ENCODE measurements at regions not wholly inside any gene's neighbourhood (a gene's known extent, or its start where the extent isn't known, plus 50 kb on each side); places are given as distances from the start of the nearest gene placed in this dataset.
"Not testable (repeated sequence)": the region's sequence is repeated elsewhere in the genome, so short reads cannot be mapped to it uniquely, and the experiment has no call there.

DNA sequence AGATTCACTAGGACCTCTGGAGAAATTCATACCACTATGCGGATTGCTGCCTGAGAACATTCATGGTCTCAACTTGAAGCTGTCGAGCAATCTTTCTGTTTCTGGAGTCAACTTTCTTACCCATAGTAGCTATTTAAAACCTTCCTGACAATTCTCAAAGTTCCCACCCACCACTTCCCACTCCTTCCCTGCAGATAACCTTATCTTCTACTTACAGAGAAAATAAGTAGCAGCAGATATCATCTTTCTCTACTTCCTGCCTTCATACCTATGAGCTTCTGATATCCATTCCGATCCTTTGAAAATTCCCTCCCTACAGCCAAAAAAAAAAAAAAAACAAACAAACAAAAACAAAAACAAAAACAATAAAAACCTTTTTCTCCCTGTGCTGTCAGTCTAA, 81.2 kb upstream of the CYRIA start:
- DNase-seq, result no peak

DNA sequence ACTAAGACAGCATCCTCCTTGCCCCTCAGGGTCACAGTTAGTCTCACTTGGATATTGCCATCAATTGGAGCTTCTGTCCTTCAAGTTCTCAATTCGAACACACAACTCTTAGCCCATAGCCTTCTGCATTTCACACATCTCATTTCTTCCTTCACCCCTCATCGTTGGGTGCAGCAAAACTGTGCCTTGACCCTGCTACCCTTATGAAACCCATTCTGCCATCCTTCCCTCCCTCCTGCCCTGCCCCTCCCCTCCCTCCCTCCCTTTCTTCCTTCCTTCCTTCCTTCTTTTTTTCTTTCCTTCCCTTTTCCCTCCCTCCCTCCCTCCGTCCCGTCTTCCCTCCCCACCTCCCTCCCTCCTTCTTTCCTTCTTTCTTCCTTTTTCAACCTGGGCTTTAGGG, 80.7 kb upstream of the CYRIA start:
- DNase-seq, result no peak

DNA sequence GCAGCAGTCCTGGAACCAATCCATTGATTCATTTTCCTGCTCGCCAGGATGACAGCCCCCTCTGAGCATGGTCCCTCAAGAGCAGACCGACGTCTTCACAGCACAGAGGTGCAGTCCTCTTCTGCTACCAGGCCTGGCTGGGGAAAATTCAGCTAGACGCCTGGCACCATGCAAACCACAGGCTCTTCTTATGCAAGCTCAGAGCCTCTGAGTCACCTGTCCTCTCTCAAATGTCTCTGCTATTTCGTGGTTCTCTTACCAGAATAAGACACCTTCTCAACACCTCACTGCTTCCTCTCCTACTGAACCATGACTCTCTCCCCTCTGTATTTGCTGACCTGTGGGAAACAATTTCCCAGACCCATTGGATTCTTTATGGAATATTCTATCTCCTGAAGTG, 79.8 kb upstream of the CYRIA start:
- DNase-seq, result no peak

DNA sequence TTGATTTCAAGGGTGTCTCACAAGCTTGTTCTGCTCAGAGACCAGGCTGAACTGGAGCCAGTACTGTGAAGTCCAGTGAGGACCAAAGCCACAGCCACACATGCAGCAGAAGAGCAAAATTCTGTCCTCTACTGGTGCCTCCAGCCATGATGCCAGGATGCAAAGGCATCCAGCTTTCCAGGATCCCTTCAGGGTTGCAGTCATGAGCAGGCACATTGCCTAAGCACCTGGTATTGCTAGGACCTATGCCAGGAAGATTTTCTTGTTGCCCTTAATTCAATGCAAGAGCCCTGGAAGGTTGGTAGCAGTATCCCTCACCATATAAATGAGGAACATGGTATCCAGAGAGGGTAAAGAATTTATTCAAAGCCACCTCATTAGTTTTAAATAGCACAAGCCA, 78.9 kb upstream of the CYRIA start:
- DNase-seq, result no peak

DNA sequence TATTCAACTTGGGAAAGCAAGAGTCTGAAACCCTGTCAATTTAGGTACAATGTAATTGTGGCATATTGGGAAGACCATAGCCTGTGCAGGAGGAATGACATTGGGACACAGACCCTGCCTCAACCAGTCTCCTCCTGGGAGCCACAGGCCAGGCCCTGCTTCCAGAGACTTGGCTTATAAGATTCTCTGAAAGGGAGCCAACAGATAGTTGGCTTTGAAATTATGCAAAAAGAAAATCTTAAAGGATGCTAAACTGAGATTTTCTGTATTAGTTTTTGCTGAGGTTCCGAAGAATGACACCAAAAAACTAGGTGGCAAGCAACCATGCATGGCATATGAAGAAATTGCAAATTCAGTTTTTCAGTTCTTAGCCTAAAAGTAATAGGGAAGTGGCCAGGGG, 76.4 kb upstream of the CYRIA start:
- DNase-seq, result no peak

DNA sequence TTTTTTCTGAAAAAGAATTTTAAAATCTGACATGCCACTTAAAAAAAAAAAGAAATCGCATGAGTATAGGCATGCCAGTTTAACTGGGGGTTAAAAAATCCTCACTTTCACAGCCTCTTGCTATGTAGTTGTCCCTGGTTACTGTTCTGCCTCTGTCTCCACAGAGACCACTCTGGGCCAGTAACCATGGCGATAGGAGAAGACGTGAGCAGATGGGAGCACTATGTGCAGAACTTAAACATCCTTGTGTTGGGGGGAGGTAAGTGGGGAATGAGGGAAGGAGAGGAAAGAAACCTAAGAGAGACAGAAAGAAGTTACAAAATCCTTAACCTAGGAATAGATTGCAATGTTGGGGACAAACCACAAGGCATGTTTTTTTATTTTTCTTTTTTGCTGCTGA, 75.9 kb upstream of the CYRIA start:
- no peak for DNase-seq

GRCh38 chr2:16739778-16740581, 74.3 kb upstream of the CYRIA start:
- DNase-seq, result no peak

DNA sequence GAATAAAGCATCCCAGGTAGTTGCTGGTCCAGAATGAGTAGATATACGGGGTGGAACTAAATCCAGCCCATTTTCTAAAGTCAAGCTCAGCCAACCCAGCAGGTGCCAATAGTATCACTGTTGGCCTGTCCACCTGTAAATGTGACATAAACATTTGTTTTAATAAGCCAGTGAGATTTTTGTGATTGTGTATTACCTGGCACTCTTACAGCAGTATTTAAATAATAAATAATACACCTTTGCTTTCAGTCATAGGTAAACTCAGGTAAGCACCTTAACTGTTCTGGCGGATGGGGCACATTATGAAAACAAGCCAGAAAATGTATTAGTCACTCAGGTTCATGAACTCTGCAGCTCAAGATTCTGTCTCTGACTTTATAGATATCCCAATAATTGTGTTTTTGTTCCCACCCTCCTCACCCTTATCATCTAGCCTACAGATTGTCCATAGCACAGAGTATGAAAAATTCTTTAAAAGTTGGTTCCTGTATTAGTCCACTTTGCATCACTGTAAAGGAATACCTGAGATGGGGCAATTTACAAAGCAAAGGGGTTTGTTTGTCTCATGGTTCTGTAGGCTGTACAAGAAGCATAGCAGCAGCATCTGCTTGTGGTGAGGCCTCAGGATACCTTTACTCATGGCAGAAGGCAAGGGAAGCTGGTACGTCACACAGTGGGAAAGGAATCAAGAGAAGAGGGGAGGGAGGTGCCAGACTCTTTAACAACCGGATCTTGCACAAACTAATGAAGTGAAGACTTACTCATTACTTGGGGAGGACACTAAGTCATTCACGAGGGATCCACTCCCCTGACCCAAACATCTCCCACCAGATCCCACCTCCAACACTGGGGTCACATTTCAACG, 73.0 kb upstream of the CYRIA start:
- DNase-seq, result no peak

- DNase-seq, result no peak
Measured at GRCh38 chr2:16737812-16738211, 72.2 kb upstream of the CYRIA start.

- DNase-seq, result no peak
Measured at GRCh38 chr2:16736633-16737032, 71.0 kb upstream of the CYRIA start.

DNA sequence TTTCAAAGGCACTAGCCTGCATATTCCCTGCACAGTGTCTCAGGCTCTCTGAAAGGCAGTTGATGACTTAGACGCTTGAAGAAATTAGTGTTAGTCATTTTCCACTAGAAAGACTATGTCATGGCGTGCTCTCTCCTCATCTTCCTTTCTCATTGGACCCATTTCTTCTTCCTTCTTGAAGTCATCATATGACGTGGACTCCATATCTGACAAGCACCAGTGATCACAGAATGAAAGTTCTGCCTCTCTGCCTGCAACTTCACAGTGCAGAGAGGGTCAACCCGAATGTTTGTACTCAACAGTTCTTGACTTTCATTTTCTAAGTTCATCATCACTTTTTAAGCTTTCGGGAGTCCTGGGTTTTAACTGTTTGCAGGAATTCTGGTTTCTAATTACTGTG, 63.7 kb upstream of the CYRIA start:
- no peak for DNase-seq

DNA sequence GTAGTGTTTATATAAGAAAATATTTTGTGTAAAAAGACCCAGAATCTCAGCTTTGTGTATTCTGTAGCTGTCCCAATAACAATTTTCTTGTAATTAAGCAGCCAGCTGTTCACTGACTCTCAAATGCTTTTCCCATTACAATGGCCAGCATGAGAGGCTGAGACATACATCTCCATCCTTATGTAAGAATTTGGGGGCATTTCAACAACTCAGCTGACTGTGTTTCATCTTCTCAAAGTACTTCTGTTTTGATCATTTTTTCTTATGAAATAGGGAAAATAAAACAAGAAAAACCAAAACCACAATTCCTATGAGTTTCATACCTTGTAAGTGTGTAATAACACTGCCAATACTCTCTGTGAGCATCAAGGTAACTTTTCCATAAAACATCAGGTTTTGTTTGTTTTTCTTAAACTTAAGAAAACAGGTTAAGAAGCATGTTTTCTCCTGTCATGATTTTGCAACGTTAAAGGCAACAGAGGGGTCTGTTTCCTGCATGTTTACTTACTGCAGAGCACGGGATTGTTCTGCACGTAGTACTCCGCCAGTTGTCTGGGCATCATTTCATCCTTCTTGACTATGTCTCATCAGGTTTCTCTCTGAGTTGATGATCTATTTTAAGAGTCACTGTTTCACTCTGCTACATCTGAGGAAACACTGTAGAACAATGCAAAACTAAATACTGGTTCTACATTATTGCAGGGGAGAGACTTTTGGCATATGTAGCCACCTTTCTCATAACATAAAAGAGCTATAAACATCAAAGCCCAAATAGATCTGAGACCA, 62.9 kb upstream of the CYRIA start:
- no peak for DNase-seq

DNA sequence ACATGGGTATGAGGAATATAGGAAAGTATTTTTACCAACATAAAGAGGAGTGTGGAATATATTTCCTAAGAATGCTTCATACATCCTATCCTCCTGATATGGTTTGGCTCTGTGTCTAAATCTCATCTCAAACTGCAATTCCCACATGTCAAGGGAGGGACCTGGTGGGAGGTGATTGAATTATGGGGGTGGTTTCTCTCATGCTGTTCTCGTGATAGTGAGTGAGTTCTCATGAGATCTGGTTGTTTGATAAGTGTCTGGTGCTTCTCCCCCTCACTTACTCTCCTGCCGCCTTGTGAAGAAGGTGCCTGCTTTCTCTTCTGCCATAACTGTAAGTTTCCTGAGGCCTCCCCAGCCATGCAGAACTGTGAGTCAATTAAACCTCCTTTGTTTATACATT, 62.2 kb upstream of the CYRIA start:
- not testable (repeated sequence) for DNase-seq

- DNase-seq, result no peak
Measured at GRCh38 chr2:16727256-16727655, 61.6 kb upstream of the CYRIA start.

GRCh38 chr2:16726577-16726976, 60.9 kb upstream of the CYRIA start:
- DNase-seq, result no peak

GRCh38 chr2:16726147-16726546, 60.5 kb upstream of the CYRIA start:
- no peak for DNase-seq

DNA sequence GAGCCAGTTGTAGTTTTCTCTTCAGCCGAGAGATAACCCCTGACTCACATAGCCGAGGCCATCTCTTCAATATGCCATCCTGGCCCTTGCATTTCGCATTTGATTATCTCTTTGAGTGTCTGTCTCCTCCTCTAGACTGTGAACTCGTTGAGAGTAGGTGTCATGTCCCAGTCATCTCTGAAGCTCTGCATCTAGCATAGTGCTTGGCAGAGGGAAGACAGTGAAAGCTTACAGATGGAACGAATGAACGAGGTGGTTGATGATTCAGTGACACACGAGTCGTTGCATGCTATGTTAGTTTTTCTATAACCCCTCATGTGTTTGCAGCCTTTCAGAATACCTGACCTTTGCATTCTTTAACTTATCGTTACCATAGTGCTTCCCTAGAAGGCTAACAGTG, 59.9 kb upstream of the CYRIA start:
- no peak for DNase-seq

- DNase-seq, result no peak
Measured at GRCh38 chr2:16722677-16723076, 57.0 kb upstream of the CYRIA start.

GRCh38 chr2:16722126-16722525, 56.5 kb upstream of the CYRIA start:
- no peak for DNase-seq

DNA sequence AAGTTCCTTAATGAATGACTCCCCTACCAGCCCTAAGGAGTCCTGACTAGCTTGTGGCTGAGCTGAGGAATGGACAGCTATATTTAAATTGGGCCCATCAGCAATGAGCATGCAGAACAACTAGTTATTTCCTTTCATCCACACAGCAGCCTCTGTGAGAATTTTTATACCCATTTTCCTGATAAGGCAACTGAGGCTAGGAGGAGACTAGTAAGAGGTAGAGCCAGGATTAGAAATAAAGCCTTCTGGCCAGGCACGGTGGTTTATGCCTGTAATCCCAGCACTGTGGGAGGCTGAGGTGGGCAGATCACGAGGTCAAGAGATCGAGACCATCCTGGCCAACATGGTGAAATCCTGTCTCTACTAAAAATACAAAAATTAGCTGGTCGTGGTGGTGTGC, 55.9 kb upstream of the CYRIA start:
- not testable (repeated sequence) for DNase-seq

DNA sequence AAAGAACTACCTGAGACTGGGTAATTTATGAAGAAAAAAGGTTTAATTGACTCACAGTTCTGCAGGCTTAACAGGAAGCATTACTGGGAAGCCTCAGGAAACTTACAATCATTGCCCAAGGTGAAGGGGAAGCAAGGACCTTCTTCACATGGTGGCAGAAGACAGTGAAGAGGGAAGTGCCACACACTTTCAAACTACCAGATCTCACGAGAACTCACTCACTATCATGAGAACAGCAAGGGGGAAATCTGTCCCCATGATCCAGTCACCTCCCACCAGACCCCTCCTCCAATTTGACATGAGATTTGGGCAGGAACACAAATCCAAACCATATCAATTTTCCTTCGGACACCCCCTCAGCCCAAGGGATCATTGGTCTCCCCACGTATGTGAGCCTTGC, 55.1 kb upstream of the CYRIA start:
- not testable (repeated sequence) for DNase-seq

DNA sequence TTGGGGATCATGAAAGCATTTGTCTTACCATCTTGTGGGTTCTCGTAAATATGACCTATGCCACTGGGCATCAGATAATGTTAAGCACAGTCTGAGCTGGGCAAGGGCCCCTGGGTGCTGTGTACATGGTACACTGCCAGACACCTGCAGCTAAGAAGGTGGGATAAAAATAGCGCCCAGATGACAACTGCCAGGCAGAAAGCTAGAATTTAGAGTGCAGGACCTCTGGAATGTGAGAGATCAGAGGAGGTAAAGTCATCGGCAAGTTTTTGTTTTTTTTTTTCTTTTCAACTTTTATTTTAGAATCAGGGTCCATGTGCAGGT, 53.8 kb upstream of the CYRIA start:
- DNase-seq, result no peak

DNA sequence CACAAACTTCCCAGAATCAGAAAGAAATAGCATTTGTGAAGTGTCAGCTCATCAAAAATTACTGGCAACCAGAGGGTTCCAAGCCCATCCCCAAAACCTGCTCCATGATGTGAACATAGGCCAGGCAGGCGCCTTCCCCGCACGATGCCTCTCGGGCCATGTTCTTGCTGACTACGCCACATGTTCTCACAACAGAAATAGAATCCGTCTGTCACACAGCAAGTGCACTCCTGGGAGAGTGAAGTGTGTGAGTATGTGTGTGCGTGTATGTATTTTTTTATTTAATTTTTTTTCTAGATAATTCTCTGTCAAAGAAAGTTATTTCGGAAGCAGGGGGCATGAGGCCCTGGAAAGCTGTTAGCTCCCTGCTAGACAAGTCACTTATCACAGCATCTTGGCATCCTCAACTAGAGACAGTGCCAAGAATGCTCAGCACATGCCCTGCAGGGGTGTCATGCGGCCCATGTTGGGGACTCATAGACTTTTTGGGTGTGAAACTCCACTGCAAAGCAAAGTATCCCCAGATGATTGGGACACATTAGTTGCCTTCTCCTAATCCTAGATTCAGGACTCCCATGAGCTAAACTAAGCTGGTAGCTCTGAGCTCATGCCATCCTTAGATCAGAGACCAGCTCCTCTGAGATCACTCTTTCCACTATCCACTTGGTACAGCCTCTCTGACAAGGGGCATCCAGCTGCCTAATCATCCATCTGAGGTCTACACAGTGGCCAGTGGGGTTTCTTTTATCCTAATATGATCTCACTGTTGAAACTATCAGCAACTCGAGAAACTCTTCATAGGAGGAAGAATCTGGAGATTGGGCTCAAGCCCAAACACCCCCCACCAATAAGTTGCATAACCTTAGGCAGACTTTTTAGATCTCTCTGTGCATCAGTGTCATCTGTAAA, 53.2 kb upstream of the CYRIA start:
- DNase-seq, result no peak
